ENCODE measurements at regions not wholly inside any gene's neighbourhood (a gene's known extent, or its start where the extent isn't known, plus 50 kb on each side); places are given as distances from the start of the nearest gene placed in this dataset.

- no peak for TF ChIP-seq CTCF (IDR thresholded peaks at IDR 0.05; ENCODE audit: insufficient read depth in 1 of 2, low read depth in 1 of 2, low read length in 1 of 2, severe bottlenecking in 1 of 2, unreplicated experiment in 1 of 2)
Observed at GRCh38 chr3:187844708-187845107, 99.4 kb upstream of the BCL6 start.

GRCh38 chr3:187845826-187846225 lies 100.6 kb upstream of the BCL6 start:
- no peaks in the 10 kb centered on the region for H3K9me3 ChIP-seq
- Mint-ChIP-seq H3K4me1 (ENCODE audit: low read depth, unreplicated experiment) (peaks cover 6% of the 10 kb centered on the region), H3K4me3 (ENCODE audit: unreplicated experiment) (no peak overlapping the region), H3K36me3 (ENCODE audit: insufficient read depth, unreplicated experiment) (no peaks in the 10 kb centered on the region), H3K27ac (ENCODE audit: unreplicated experiment) (no peak overlapping the region), H3K27me3 (ENCODE audit: insufficient read depth, unreplicated experiment) (no peaks in the 10 kb centered on the region), H3K9me3 (ENCODE audit: unreplicated experiment) (no peaks in the 10 kb centered on the region)
- intact Hi-C loops (cut with micrococcal nuclease; ENCODE audit: unreplicated experiment) = no loop called here
- TF ChIP-seq CTCF (IDR thresholded peaks at IDR 0.05; ENCODE audit: insufficient read depth in 1 of 2, low read depth in 1 of 2, low read length in 1 of 2, severe bottlenecking in 1 of 2, unreplicated experiment in 1 of 2) = no peak
- no peaks in the 10 kb centered on the region for H3K36me3 ChIP-seq (ENCODE audit: control insufficient read depth, insufficient read depth, low read length)
- ChIA-PET CTCF (no interaction called here), POLR2A (no interaction called here)
- no peak overlapping the region for H3K4me3 ChIP-seq (ENCODE audit: low read depth, low read length)
- peaks cover 9% of the 10 kb centered on the region for H3K4me1 ChIP-seq
- BruUV-seq (replicated peaks) = no TSS peak
- no peak for DNase-seq
- H3K27me3 ChIP-seq (replicated peaks; ENCODE audit: control insufficient read depth, insufficient read depth, low read length) = no peaks in the 10 kb centered on the region

More at GRCh38 chr3:187844708-187845107, 99.4 kb upstream of the BCL6 start:
- H3K9me3 Mint-ChIP-seq (ENCODE audit: unreplicated experiment) = no peaks in the 10 kb centered on the region
- CTCF ChIA-PET = no interaction called here
- intact Hi-C loops (cut with micrococcal nuclease; ENCODE audit: unreplicated experiment) = no loop called here
- no peak overlapping the region for H3K27ac Mint-ChIP-seq (ENCODE audit: unreplicated experiment)
- Histone ChIP-seq H3K9me3 (no peaks in the 10 kb centered on the region), H3K27me3 (replicated peaks; ENCODE audit: control insufficient read depth, insufficient read depth, low read length) (no peaks in the 10 kb centered on the region), H3K4me1 (peaks cover 10% of the 10 kb centered on the region), H3K4me3 (ENCODE audit: low read depth, low read length) (no peak overlapping the region), H3K36me3 (ENCODE audit: control insufficient read depth, insufficient read depth, low read length) (no peaks in the 10 kb centered on the region)
- H3K36me3 Mint-ChIP-seq (ENCODE audit: insufficient read depth, unreplicated experiment) = no peaks in the 10 kb centered on the region
- BruUV-seq (replicated peaks) = no TSS peak
- POLR2A ChIA-PET = no interaction called here
- no peaks in the 10 kb centered on the region for H3K27me3 Mint-ChIP-seq (ENCODE audit: insufficient read depth, unreplicated experiment)
- H3K4me3 Mint-ChIP-seq (ENCODE audit: unreplicated experiment) = no peak overlapping the region
- no peak for DNase-seq
- H3K4me1 Mint-ChIP-seq (ENCODE audit: low read depth, unreplicated experiment) = peaks cover 6% of the 10 kb centered on the region

- no peak for DNase-seq
- no peak for TF ChIP-seq CTCF (IDR thresholded peaks at IDR 0.05; ENCODE audit: insufficient read depth in 1 of 2, low read depth in 1 of 2, low read length in 1 of 2, severe bottlenecking in 1 of 2, unreplicated experiment in 1 of 2)
- Histone ChIP-seq H3K4me3 (ENCODE audit: low read depth, low read length) (no peak overlapping the region), H3K36me3 (ENCODE audit: control insufficient read depth, insufficient read depth, low read length) (no peaks in the 10 kb centered on the region), H3K4me1 (no peaks in the 10 kb centered on the region), H3K27me3 (replicated peaks; ENCODE audit: control insufficient read depth, insufficient read depth, low read length) (no peaks in the 10 kb centered on the region), H3K9me3 (peaks cover 8% of the 10 kb centered on the region; the same call in 1 of the 2 replicates)
- Mint-ChIP-seq H3K9me3 (ENCODE audit: unreplicated experiment) (no peaks in the 10 kb centered on the region), H3K36me3 (ENCODE audit: insufficient read depth, unreplicated experiment) (no peaks in the 10 kb centered on the region), H3K4me1 (ENCODE audit: low read depth, unreplicated experiment) (no peaks in the 10 kb centered on the region), H3K4me3 (ENCODE audit: unreplicated experiment) (no peak overlapping the region), H3K27ac (ENCODE audit: unreplicated experiment) (no peak overlapping the region), H3K27me3 (ENCODE audit: insufficient read depth, unreplicated experiment) (no peaks in the 10 kb centered on the region)
- POLR2A ChIA-PET = no interaction called here
- intact Hi-C loops (cut with micrococcal nuclease; ENCODE audit: unreplicated experiment) = no loop called here
- CTCF ChIA-PET = no interaction called here
- BruUV-seq (replicated peaks) = no TSS peak
Observed at GRCh38 chr3:187848401-187848800, 103.1 kb upstream of the BCL6 start.

Data from Caco-2 (cell line).